Brain microvascular endothelial cell (primary cell): ENCODE measurements at regions not wholly inside any gene's neighbourhood (a gene's known extent, or its start where the extent isn't known, plus 50 kb on each side); places are given as distances from the start of the nearest gene placed in this dataset.
"Not testable (repeated sequence)": the region's sequence is repeated elsewhere in the genome, so short reads cannot be mapped to it uniquely, and the experiment has no call there.

Experiments used
- DNase-seq: peaks from one replicate; pipeline ENCODE4 v3.0.0-alpha.2; 2020
- H3K27ac ChIP-seq: fragments of 250-450 bp; sonication (Bioruptor Pico); 2 replicates; pipeline ENCODE4 v1.5.1; 2020; ENCODE audit warnings: mild to moderate bottlenecking, moderate library complexity
- H3K27me3 ChIP-seq: fragments of 250-450 bp; sonication (Bioruptor Pico); replicated peaks from 2 replicates; pipeline ENCODE4 v1.5.1; 2020; ENCODE audit warnings: mild to moderate bottlenecking
- H3K36me3 ChIP-seq: fragments of 250-450 bp; sonication (Bioruptor Pico); replicated peaks from 2 replicates; pipeline ENCODE4 v1.5.1; 2020; ENCODE audit warnings: mild to moderate bottlenecking
- H3K4me3 ChIP-seq: 2 replicates; pipeline ENCODE4 v1.5.1; 2011; ENCODE audit warnings: low read depth, mild to moderate bottlenecking, control low read depth, low read length, moderate library complexity
- CTCF ChIP-seq: IDR thresholded peaks from 2 replicates; pipeline ENCODE4 v1.5.1; 2011; ENCODE audit warnings: low read depth, mild to moderate bottlenecking, moderate library complexity, low read length, control low read depth, inconsistent platforms; ENCODE audit errors: missing control alignments
- in situ Hi-C: cut with HindIII; loops from 2 replicates; pipeline ENCODE4 v1.10.0; 2017; ENCODE audit warnings: low sequenced_read_pairs, low pct_ligation_motif_present

DNA sequence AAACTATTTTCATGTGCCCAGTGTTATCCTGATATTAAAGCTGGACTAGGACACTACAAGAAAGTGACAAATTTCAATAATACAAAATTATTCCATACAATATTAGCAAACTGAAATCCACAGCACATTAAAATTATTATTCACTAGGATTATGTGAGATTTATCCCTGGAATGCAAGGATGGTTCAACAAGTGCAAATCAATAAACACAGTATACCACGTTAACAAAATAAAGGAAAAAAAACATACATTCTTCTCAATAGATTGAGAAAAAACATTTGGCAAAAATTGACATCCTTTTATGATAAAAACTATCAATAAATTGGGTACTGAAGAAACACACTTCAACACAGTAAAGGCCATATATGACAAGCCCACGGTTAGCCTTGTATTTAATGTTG is 1758.2 kb upstream of the RAG2 start:
- H3K27ac ChIP-seq: no peak overlapping the region
- no peaks in the 10 kb centered on the region for H3K36me3 ChIP-seq
- TF ChIP-seq CTCF: no peak
- no peak for DNase-seq
- in situ Hi-C loops: no loop called here
- no peak overlapping the region for H3K4me3 ChIP-seq
- no peaks in the 10 kb centered on the region for H3K27me3 ChIP-seq

GRCh38 chr11:38345286-38345685 is 1747.2 kb upstream of the RAG2 start:
- no peaks in the 10 kb centered on the region for H3K36me3 ChIP-seq
- in situ Hi-C loops: no loop called here
- H3K27ac ChIP-seq: no peak overlapping the region
- DNase-seq: peak; percentile 16
- H3K27me3 ChIP-seq: no peaks in the 10 kb centered on the region
- no peak overlapping the region for H3K4me3 ChIP-seq
- no peak for TF ChIP-seq CTCF

- DNase-seq, H3K27ac ChIP-seq, in situ Hi-C loops, H3K4me3 ChIP-seq, H3K27me3 ChIP-seq, H3K36me3 ChIP-seq: not testable (repeated sequence)
Observed at GRCh38 chr11:38341612-38342011, 1743.6 kb upstream of the RAG2 start.

- no peak overlapping the region for H3K4me3 ChIP-seq
- no peak overlapping the region for H3K27ac ChIP-seq
- TF ChIP-seq CTCF: no peak
- in situ Hi-C loops: no loop called here
- no peaks in the 10 kb centered on the region for H3K36me3 ChIP-seq
- DNase-seq: no peak
- H3K27me3 ChIP-seq: no peaks in the 10 kb centered on the region
Observed at GRCh38 chr11:38339835-38340440, 1741.9 kb upstream of the RAG2 start.

- H3K4me3 ChIP-seq, DNase-seq, H3K27me3 ChIP-seq, H3K36me3 ChIP-seq, in situ Hi-C loops, H3K27ac ChIP-seq: not testable (repeated sequence)
Observed at GRCh38 chr11:38338022-38338421, 1740.0 kb upstream of the RAG2 start.

- Histone ChIP-seq H3K4me3 (no peak overlapping the region), H3K36me3 (no peaks in the 10 kb centered on the region), H3K27ac (no peak overlapping the region), H3K27me3 (no peaks in the 10 kb centered on the region)
- TF ChIP-seq CTCF: no peak
- in situ Hi-C loops: no loop called here
- no peak for DNase-seq
Observed at GRCh38 chr11:38332046-38332445, 1734.0 kb upstream of the RAG2 start.

DNA sequence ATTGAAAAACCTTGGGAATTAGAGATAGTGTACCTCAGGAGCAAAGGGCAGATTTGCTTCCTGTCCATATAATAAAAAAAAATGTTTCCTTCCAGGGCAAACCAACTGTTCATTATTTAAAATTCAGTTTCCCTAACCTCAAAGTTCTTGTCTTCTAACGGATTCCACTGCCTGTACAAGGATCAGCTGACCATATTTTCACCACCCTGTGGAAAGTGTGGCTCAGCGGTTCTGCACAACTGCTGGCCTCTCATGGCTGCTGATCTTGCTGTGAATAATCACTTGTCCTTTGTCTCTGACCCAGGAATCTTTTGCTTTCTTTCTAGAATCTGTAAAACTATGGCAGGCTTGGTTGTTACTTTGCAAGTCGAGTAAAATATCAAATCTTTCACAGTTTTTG is 1732.5 kb upstream of the RAG2 start:
- H3K4me3 ChIP-seq: no peak overlapping the region
- H3K36me3 ChIP-seq: no peaks in the 10 kb centered on the region
- no peak for DNase-seq
- TF ChIP-seq CTCF: no peak
- H3K27me3 ChIP-seq: no peaks in the 10 kb centered on the region
- H3K27ac ChIP-seq: no peak overlapping the region
- in situ Hi-C loops: no loop called here
